HCT116 (cell line): ENCODE measurements at regions not wholly inside any gene's neighbourhood (a gene's known extent, or its start where the extent isn't known, plus 50 kb on each side); places are given as distances from the start of the nearest gene placed in this dataset.

Experiments used
- ATAC-seq: fragments of 200-7000 bp; cut with Tn5 transposase; 2 replicates; pipeline ENCODE4 v1.9.1; 2020; ENCODE audit warnings: mild to moderate bottlenecking, moderate library complexity
- BruUV-seq: library from RNA; stranded (reverse); fragments of 400-500 nt; replicated peaks from 2 replicates; lab custom pipeline; 2021; lab: Mats Ljungman, UMichigan
- CTCF ChIA-PET: fragments of 300-600 bp; sonication (Branson Sonifier 250); formaldehyde crosslinking; loops from one replicate; lab custom pipeline; 2021; ENCODE audit warnings: antibody characterized with exemption; lab: Charles Lee
- POLR2A ChIA-PET: fragments of 300-600, 350-600 bp; sonication (Branson Sonifier 250); formaldehyde crosslinking; loops from one replicate; lab custom pipeline; 2021; ENCODE audit warnings: antibody characterized with exemption; lab: Charles Lee
- RAD21 ChIA-PET, 2 experiments: fragments of 300-600 bp; sonication (Branson Sonifier 250); formaldehyde crosslinking; loops; one replicate each; lab custom pipeline; 2023; ENCODE audit warnings: low total read pairs in 2 of 2; ENCODE audit not compliant: uncharacterized antibody in 2 of 2, unreplicated experiment in 2 of 2, low non-redundant PET in 1 of 2; lab: Charles Lee
- DNase-seq: peaks from one replicate; pipeline ENCODE4 v3.0.0-alpha.2; 2010; ENCODE audit warnings: low read depth, low spot score
- H2AFZ ChIP-seq: fragments of 200-600 bp; shearing (Covaris generic), sonication (generic); 2 replicates; pipeline ENCODE4 v1.6.1; 2017; ENCODE audit warnings: low read depth, mixed run types, mixed read lengths, antibody characterized with exemption, low read length; ENCODE audit not compliant: poor library complexity, severe bottlenecking
- H3K27ac ChIP-seq: 2 replicates; pipeline ENCODE4 v1.5.1; 2012; ENCODE audit warnings: low read depth, low read length
- H3K27me3 ChIP-seq: fragments of 200-600 bp; sonication (generic); 2 replicates; pipeline ENCODE4 v1.6.1; 2016; ENCODE audit warnings: mixed run types, low read length, mixed read lengths; ENCODE audit not compliant: insufficient read depth
- H3K36me3 ChIP-seq, 2 experiments: fragments of 200-500 bp in 1 of 2; fragments of 200-600 bp in 1 of 2; sonication (Bioruptor generic) in 1 of 2; sonication (generic) in 1 of 2; 2 replicates each; pipeline versions ENCODE4 v1.5.1 to v1.6.1; 2014 to 2016; ENCODE audit warnings: low read length in 2 of 2, inconsistent platforms in 1 of 2, mixed read lengths in 1 of 2, mixed run types in 1 of 2; ENCODE audit not compliant: insufficient read depth in 2 of 2, control insufficient read depth in 1 of 2
- H3K4me1 ChIP-seq, 2 experiments: fragments of 200-600 bp in 1 of 2; sonication (generic) in 1 of 2; 2 replicates each; pipeline versions ENCODE4 v1.5.1 to v1.6.1; 2012 to 2017; ENCODE audit warnings: low read length in 2 of 2, inconsistent platforms in 1 of 2, mild to moderate bottlenecking in 1 of 2, mixed read lengths in 1 of 2, mixed run types in 1 of 2, moderate library complexity in 1 of 2; ENCODE audit not compliant: insufficient read depth in 2 of 2, control insufficient read depth in 1 of 2
- H3K4me2 ChIP-seq: fragments of 200-600 bp; sonication (generic); 2 replicates; pipeline ENCODE4 v1.6.1; 2017; ENCODE audit warnings: mixed run types, low read length, mixed read lengths
- H3K4me3 ChIP-seq, 2 experiments: fragments of 200-600 bp in 1 of 2; sonication (generic) in 1 of 2; replicated peaks in 1 of 2; 2 replicates each; pipeline ENCODE4 v1.5.1; 2011 to 2016; ENCODE audit warnings: low read length in 2 of 2, control low read depth in 1 of 2, low read depth in 1 of 2, mild to moderate bottlenecking in 1 of 2, mixed read lengths in 1 of 2, mixed run types in 1 of 2
- H3K79me2 ChIP-seq: fragments of 200-600 bp; sonication (generic); 2 replicates; pipeline ENCODE4 v1.6.1; 2017; ENCODE audit warnings: mild to moderate bottlenecking, mixed run types, low read length, moderate library complexity, mixed read lengths; ENCODE audit not compliant: insufficient read depth
- H3K9ac ChIP-seq: fragments of 200-600 bp; sonication (generic); 2 replicates; pipeline ENCODE4 v1.6.1; 2016; ENCODE audit warnings: low read length, mixed read lengths
- H3K9me2 ChIP-seq: fragments of 200-600 bp; sonication (generic), shearing (Covaris generic); 2 replicates; pipeline ENCODE4 v1.6.1; 2017; ENCODE audit warnings: mixed run types, mild to moderate bottlenecking, moderate library complexity; ENCODE audit not compliant: insufficient read depth
- H3K9me3 ChIP-seq, 2 experiments: fragments of 200-500 bp in 1 of 2; fragments of 200-600 bp in 1 of 2; sonication (Bioruptor generic) in 1 of 2; sonication (generic) in 1 of 2; 2 replicates each; pipeline ENCODE4 v1.6.1; 2014 to 2017; ENCODE audit warnings: low read length in 2 of 2, mixed read lengths in 2 of 2, inconsistent platforms in 1 of 2, low read depth in 1 of 2, mild to moderate bottlenecking in 1 of 2, mixed run types in 1 of 2, moderate library complexity in 1 of 2; ENCODE audit not compliant: control insufficient read depth in 1 of 2, insufficient read depth in 1 of 2
- H4K20me1 ChIP-seq: fragments of 200-600 bp; sonication (generic), shearing (Covaris generic); 2 replicates; pipeline ENCODE4 v1.6.1; 2017; ENCODE audit warnings: mixed run types, mild to moderate bottlenecking, moderate library complexity; ENCODE audit not compliant: insufficient read depth
- ATF3 ChIP-seq: IDR thresholded peaks from 2 replicates; pipeline ENCODE4 v1.6.1; 2012
- CBX3 ChIP-seq: IDR thresholded peaks from 2 replicates; pipeline ENCODE4 v1.6.1; 2012; ENCODE audit warnings: low read depth
- CEBPB ChIP-seq: IDR thresholded peaks from 2 replicates; pipeline ENCODE4 v1.6.1; 2012; ENCODE audit warnings: low read depth
- CTCF ChIP-seq, 3 experiments: fragments of 200-600 bp in 1 of 3; sonication (generic) in 1 of 3; IDR thresholded peaks in 2 of 3; conservative IDR thresholded peaks in 1 of 3; 2 replicates each; pipeline ENCODE4 v1.5.1; 2012 to 2017; ENCODE audit warnings: low read depth in 2 of 3, low read length in 2 of 3, antibody characterized with exemption in 1 of 3, borderline replicate concordance in 1 of 3, control low read depth in 1 of 3, mild to moderate bottlenecking in 1 of 3, mixed read lengths in 1 of 3, mixed run types in 1 of 3, moderate library complexity in 1 of 3; ENCODE audit not compliant: insufficient read depth in 1 of 3
- ELF1 ChIP-seq: IDR thresholded peaks from 2 replicates; pipeline ENCODE4 v1.6.1; 2012; ENCODE audit warnings: low read depth, borderline replicate concordance
- EZH2 ChIP-seq: fragments of 200-600 bp; sonication (generic); IDR thresholded peaks from 2 replicates; pipeline ENCODE4 v1.6.1; 2017; ENCODE audit warnings: antibody characterized with exemption, mixed run types
- EZH2phosphoT487 ChIP-seq: fragments of 200-600 bp; IDR thresholded peaks from 2 replicates; pipeline ENCODE4 v1.6.1; 2018; ENCODE audit warnings: antibody characterized with exemption, borderline replicate concordance
- FOSL1 ChIP-seq: IDR thresholded peaks from 2 replicates; pipeline ENCODE4 v1.6.1; 2012; ENCODE audit warnings: low read depth
- JUND ChIP-seq: IDR thresholded peaks from 2 replicates; pipeline ENCODE4 v1.6.1; 2012
- MAX ChIP-seq: IDR thresholded peaks from 2 replicates; pipeline ENCODE4 v1.6.1; 2012
- POLR2AphosphoS5 ChIP-seq: IDR thresholded peaks from 2 replicates; pipeline ENCODE4 v1.6.1; 2011; ENCODE audit warnings: mild to moderate bottlenecking, low read depth, low read length, moderate library complexity
- RAD21 ChIP-seq: IDR thresholded peaks from 2 replicates; pipeline ENCODE4 v1.6.1; 2012; ENCODE audit warnings: low read depth, mild to moderate bottlenecking
- SIN3A ChIP-seq: IDR thresholded peaks from 2 replicates; pipeline ENCODE4 v1.6.1; 2012; ENCODE audit warnings: low read depth
- SP1 ChIP-seq: IDR thresholded peaks from 2 replicates; pipeline ENCODE4 v1.6.1; 2012; ENCODE audit warnings: low read depth
- TCF7L2 ChIP-seq: IDR thresholded peaks from 2 replicates; pipeline ENCODE4 v1.7.0; 2011; ENCODE audit warnings: borderline replicate concordance, inconsistent platforms; ENCODE audit not compliant: insufficient read depth, insufficient read length; ENCODE audit errors: extremely low read depth
- YY1 ChIP-seq: IDR thresholded peaks from 2 replicates; pipeline ENCODE4 v1.6.1; 2011; ENCODE audit warnings: low read length, low read depth, moderate library complexity, mild to moderate bottlenecking; ENCODE audit not compliant: insufficient replicate concordance; ENCODE audit errors: extremely low read depth
- ZFX ChIP-seq: fragments of 450-650 bp; IDR thresholded peaks from 2 replicates; pipeline ENCODE4 v1.6.1; 2017
- ZNF274 ChIP-seq: fragments of 200-500 bp; sonication (Bioruptor generic); IDR thresholded peaks from 2 replicates; pipeline ENCODE4 v1.6.1; 2014; ENCODE audit warnings: mild to moderate bottlenecking, low read depth, low read length, inconsistent platforms
- intact Hi-C: fragments of 100-400 bp; cut with micrococcal nuclease; formaldehyde crosslinking; loops from 2 replicates; pipeline ENCODE4 v1.10.0; 2022

- Histone ChIP-seq H3K27ac (no peak overlapping the region), H3K9ac (no peak overlapping the region)
- BruUV-seq, result no TSS peak
- TF ChIP-seq RAD21 (peak; percentile 21; the same call in 1 of the 2 replicates), ATF3 (no peak)
- TF ChIP-seq, all 23 proteins: peak for 1
- Histone ChIP-seq H3K4me2 (no peak overlapping the region), H3K4me1 (no peaks in the 10 kb centered on the region), H3K4me3 (no peak overlapping the region), H2AFZ (no peak overlapping the region), H3K36me3 (no peaks in the 10 kb centered on the region), H4K20me1 (no peaks in the 10 kb centered on the region), H3K9me3 (no peaks in the 10 kb centered on the region), H3K79me2 (no peaks in the 10 kb centered on the region), H3K9me2 (no peaks in the 10 kb centered on the region), H3K27me3 (no peaks in the 10 kb centered on the region)
- intact Hi-C loops, result no loop called here
- ChIA-PET CTCF (interaction anchor here (1.2 to 1.8 kb wide), 2 partner anchors 62 to 87 kb away, joined by 3 to 4 read pairs; no protein-coding TSS in a partner anchor), RAD21 (no interaction called here), POLR2A (no interaction called here)
- DNase-seq (no peak), ATAC-seq (no peak)
Measured at GRCh38 chr3:61443886-61444285, 117.5 kb upstream of the PTPRG start.

- RAD21 ChIA-PET, result no interaction called here
- POLR2A ChIA-PET, result no interaction called here
- Histone ChIP-seq H3K79me2 (no peaks in the 10 kb centered on the region), H3K27ac (no peak overlapping the region), H4K20me1 (no peaks in the 10 kb centered on the region), H3K36me3 (no peaks in the 10 kb centered on the region), H3K9me2 (no peaks in the 10 kb centered on the region), H3K27me3 (no peaks in the 10 kb centered on the region), H3K9ac (no peak overlapping the region), H3K4me2 (no peak overlapping the region), H2AFZ (no peak overlapping the region), H3K9me3 (no peaks in the 10 kb centered on the region), H3K4me3 (no peak overlapping the region), H3K4me1 (no peaks in the 10 kb centered on the region)
- intact Hi-C loops, result no loop called here
- ATAC-seq (no peak), DNase-seq (no peak)
- no TSS peak for BruUV-seq
- TF ChIP-seq CEBPB, result no peak
- TF ChIP-seq SIN3A, result no peak
- TF ChIP-seq ZFX, result no peak
- no peak for TF ChIP-seq POLR2AphosphoS5
- no peak for TF ChIP-seq EZH2
- TF ChIP-seq MAX, result no peak
- no peak for TF ChIP-seq SP1
- no peak for TF ChIP-seq CTCF (IDR thresholded peaks at IDR 0.05 in 2 of 3, conservative IDR thresholded peaks at IDR 0.05 in 1 of 3; ENCODE audit: borderline replicate concordance in 1 of 3, insufficient read depth in 1 of 3, low read depth in 2 of 3, low read length in 2 of 3)
- no peak for TF ChIP-seq CBX3
- TF ChIP-seq TCF7L2, result no peak
- TF ChIP-seq ATF3, result no peak
- no peak for TF ChIP-seq JUND
- no peak for TF ChIP-seq ELF1
- no peak for TF ChIP-seq ZNF274
- no peak for TF ChIP-seq FOSL1
- TF ChIP-seq YY1, result no peak
- TF ChIP-seq EZH2phosphoT487, result no peak
- no peak for TF ChIP-seq RAD21
- CTCF ChIA-PET, result interaction anchor here (1.2 to 1.8 kb wide), 2 partner anchors 63 to 86 kb away, joined by 3 to 4 read pairs; no protein-coding TSS in a partner anchor
Measured at GRCh38 chr3:61444782-61445181, 116.6 kb upstream of the PTPRG start.
